ENCODE measurements at regions not wholly inside any gene's neighbourhood (a gene's known extent, or its start where the extent isn't known, plus 50 kb on each side); places are given as distances from the start of the nearest gene placed in this dataset.
A peak's percentile ranks its signal among the peaks of the same experiment; 100 is the strongest.

- TF ChIP-seq, protein P1, sequence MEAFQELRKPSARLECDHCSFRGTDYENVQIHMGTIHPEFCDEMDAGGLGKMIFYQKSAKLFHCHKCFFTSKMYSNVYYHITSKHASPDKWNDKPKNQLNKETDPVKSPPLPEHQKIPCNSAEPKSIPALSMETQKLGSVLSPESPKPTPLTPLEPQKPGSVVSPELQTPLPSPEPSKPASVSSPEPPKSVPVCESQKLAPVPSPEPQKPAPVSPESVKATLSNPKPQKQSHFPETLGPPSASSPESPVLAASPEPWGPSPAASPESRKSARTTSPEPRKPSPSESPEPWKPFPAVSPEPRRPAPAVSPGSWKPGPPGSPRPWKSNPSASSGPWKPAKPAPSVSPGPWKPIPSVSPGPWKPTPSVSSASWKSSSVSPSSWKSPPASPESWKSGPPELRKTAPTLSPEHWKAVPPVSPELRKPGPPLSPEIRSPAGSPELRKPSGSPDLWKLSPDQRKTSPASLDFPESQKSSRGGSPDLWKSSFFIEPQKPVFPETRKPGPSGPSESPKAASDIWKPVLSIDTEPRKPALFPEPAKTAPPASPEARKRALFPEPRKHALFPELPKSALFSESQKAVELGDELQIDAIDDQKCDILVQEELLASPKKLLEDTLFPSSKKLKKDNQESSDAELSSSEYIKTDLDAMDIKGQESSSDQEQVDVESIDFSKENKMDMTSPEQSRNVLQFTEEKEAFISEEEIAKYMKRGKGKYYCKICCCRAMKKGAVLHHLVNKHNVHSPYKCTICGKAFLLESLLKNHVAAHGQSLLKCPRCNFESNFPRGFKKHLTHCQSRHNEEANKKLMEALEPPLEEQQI (IDR thresholded peaks at IDR 0.05) = no peak
- no peak for TF ChIP-seq EZH2 (IDR thresholded peaks at IDR 0.05; ENCODE audit: borderline replicate concordance, low read depth, low read length)
- no peak for TF ChIP-seq SMAD2 (IDR thresholded peaks at IDR 0.05; ENCODE audit: low read depth, low read length)
- no peak for TF ChIP-seq NR0B1 (IDR thresholded peaks at IDR 0.05; ENCODE audit: partially characterized antibody)
- TF ChIP-seq SLC30A9 (CRISPR knock-in tag; IDR thresholded peaks at IDR 0.05) = no peak
- TF ChIP-seq ZNF695 (CRISPR knock-in tag; IDR thresholded peaks at IDR 0.05) = no peak
- no peak for TF ChIP-seq KAT7 (CRISPR knock-in tag; IDR thresholded peaks at IDR 0.05; ENCODE audit: borderline replicate concordance)
- no peak for TF ChIP-seq ESRRB (CRISPR knock-in tag; IDR thresholded peaks at IDR 0.05; ENCODE audit: borderline replicate concordance)
- no peak for TF ChIP-seq TFAM (CRISPR knock-in tag; conservative IDR thresholded peaks at IDR 0.05)
- TF ChIP-seq SRSF3 (IDR thresholded peaks at IDR 0.05; ENCODE audit: insufficient read depth, low read length) = no peak
- TF ChIP-seq E2F6 (IDR thresholded peaks at IDR 0.05; ENCODE audit: borderline replicate concordance in 1 of 2, extremely low read depth in 1 of 2, insufficient read depth in 1 of 2, insufficient read length in 1 of 2, low read depth in 1 of 2, low read length in 1 of 2, poor library complexity in 1 of 2, severe bottlenecking in 1 of 2) = no peak
- peak; percentile 60; the same call in 1 of the 2 replicates for TF ChIP-seq LEF1 (IDR thresholded peaks at IDR 0.05)
- TF ChIP-seq ARID3A (IDR thresholded peaks at IDR 0.05; ENCODE audit: borderline replicate concordance, low read depth, low read length) = no peak
- peak; percentile 45 for TF ChIP-seq MAFG (tag; conservative IDR thresholded peaks at IDR 0.05)
- TF ChIP-seq HDAC3 (IDR thresholded peaks at IDR 0.05; ENCODE audit: borderline replicate concordance, partially characterized antibody) = no peak
- no peak for TF ChIP-seq MBD2 (IDR thresholded peaks at IDR 0.05; ENCODE audit: borderline replicate concordance, low read depth)
- TF ChIP-seq TFE3 (CRISPR knock-in tag; IDR thresholded peaks at IDR 0.05) = no peak
- TF ChIP-seq, protein P2, sequence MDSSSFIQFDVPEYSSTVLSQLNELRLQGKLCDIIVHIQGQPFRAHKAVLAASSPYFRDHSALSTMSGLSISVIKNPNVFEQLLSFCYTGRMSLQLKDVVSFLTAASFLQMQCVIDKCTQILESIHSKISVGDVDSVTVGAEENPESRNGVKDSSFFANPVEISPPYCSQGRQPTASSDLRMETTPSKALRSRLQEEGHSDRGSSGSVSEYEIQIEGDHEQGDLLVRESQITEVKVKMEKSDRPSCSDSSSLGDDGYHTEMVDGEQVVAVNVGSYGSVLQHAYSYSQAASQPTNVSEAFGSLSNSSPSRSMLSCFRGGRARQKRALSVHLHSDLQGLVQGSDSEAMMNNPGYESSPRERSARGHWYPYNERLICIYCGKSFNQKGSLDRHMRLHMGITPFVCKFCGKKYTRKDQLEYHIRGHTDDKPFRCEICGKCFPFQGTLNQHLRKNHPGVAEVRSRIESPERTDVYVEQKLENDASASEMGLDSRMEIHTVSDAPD (CRISPR knock-in tag; IDR thresholded peaks at IDR 0.05) = no peak
These were observed 96.6 kb upstream of the MAN1A1 start (continued) for GRCh38 chr6:119446115-119446554.
